ENCODE measurements at regions not wholly inside any gene's neighbourhood (a gene's known extent, or its start where the extent isn't known, plus 50 kb on each side); places are given as distances from the start of the nearest gene placed in this dataset.
A peak's percentile ranks its signal among the peaks of the same experiment; 100 is the strongest.

- Histone ChIP-seq H3K36me3 (no peaks in the 10 kb centered on the region), H3K27ac (peak overlapping the region in 1 of 4 donors; percentile 52), H3K4me3 (peak overlapping the region; percentile 13 to 56 (median 42)), H3K27me3 (no peaks in the 10 kb centered on the region), H3K4me1 (peaks cover 0 to 7% (median 2%) of the 10 kb centered on the region in 4 donors), H3K9me3 (no peaks in the 10 kb centered on the region)
- TF ChIP-seq POLR2A (IDR thresholded peaks at IDR 0.05), result no peak
- no peak for TF ChIP-seq CTCF (IDR thresholded peaks at IDR 0.05)
- peak in 1 of 3 donors; percentile 63 for DNase-seq
Observed at GRCh38 chr13:27006519-27007161, 165.0 kb downstream of the USP12 start.

GRCh38 chr13:27005976-27006518, 165.6 kb downstream of the USP12 start:
- H3K27me3 ChIP-seq, result no peaks in the 10 kb centered on the region
- H3K9me3 ChIP-seq, result no peaks in the 10 kb centered on the region
- TF ChIP-seq POLR2A (IDR thresholded peaks at IDR 0.05), result no peak
- TF ChIP-seq CTCF (IDR thresholded peaks at IDR 0.05), result no peak
- H3K4me1 ChIP-seq, result peaks cover 0 to 7% (median 2%) of the 10 kb centered on the region in 4 donors
- DNase-seq, result no peak
- H3K27ac ChIP-seq, result peak overlapping the region in 1 of 4 donors; percentile 52
- H3K4me3 ChIP-seq, result peak overlapping the region in 3 of 4 donors; percentile 13 to 56 (median 27)
- H3K36me3 ChIP-seq, result no peaks in the 10 kb centered on the region

GRCh38 chr13:27005556-27005955, 166.1 kb downstream of the USP12 start:
- no peak overlapping the region for H3K4me3 ChIP-seq
- TF ChIP-seq POLR2A (IDR thresholded peaks at IDR 0.05) (no peak), CTCF (IDR thresholded peaks at IDR 0.05) (no peak)
- no peak overlapping the region for H3K27ac ChIP-seq
- no peaks in the 10 kb centered on the region for H3K9me3 ChIP-seq
- no peaks in the 10 kb centered on the region for H3K27me3 ChIP-seq
- H3K36me3 ChIP-seq, result no peaks in the 10 kb centered on the region
- DNase-seq, result no peak
- peaks cover 0 to 7% (median 2%) of the 10 kb centered on the region in 4 donors for H3K4me1 ChIP-seq

- no peak for DNase-seq
- Histone ChIP-seq H3K27me3 (no peaks in the 10 kb centered on the region), H3K9me3 (no peaks in the 10 kb centered on the region), H3K36me3 (no peaks in the 10 kb centered on the region), H3K4me1 (peaks cover 0 to 7% (median 2%) of the 10 kb centered on the region in 4 donors), H3K4me3 (no peak overlapping the region), H3K27ac (no peak overlapping the region)
- no peak for TF ChIP-seq POLR2A (IDR thresholded peaks at IDR 0.05)
- TF ChIP-seq CTCF (IDR thresholded peaks at IDR 0.05), result no peak
Observed at GRCh38 chr13:27004866-27005265, 166.7 kb downstream of the USP12 start.

- Histone ChIP-seq H3K4me3 (no peak overlapping the region), H3K9me3 (no peaks in the 10 kb centered on the region), H3K27ac (no peak overlapping the region), H3K27me3 (no peaks in the 10 kb centered on the region), H3K36me3 (no peaks in the 10 kb centered on the region), H3K4me1 (peaks cover 0 to 7% (median 2%) of the 10 kb centered on the region in 4 donors)
- no peak for TF ChIP-seq CTCF (IDR thresholded peaks at IDR 0.05)
- TF ChIP-seq POLR2A (IDR thresholded peaks at IDR 0.05), result no peak
- no peak for DNase-seq
Observed at GRCh38 chr13:27004326-27004725, 167.3 kb downstream of the USP12 start.

Measured in Peyer's patch (tissue), 4 donors.